Gastrocnemius medialis (tissue), 4 donors: ENCODE measurements at regions not wholly inside any gene's neighbourhood (a gene's known extent, or its start where the extent isn't known, plus 50 kb on each side); places are given as distances from the start of the nearest gene placed in this dataset.

Source experiments
- ATAC-seq, 2 donors: fragments of 150-250 bp; one replicate each; pipeline ENCODE4 v1.9.1; 2016
- DNase-seq, 2 donors: peaks; one replicate each; pipeline ENCODE4 v3.0.0-alpha.2; 2019
- H3K27ac ChIP-seq, 4 donors: fragments of 200-600 bp; sonication (generic); 1 replicate in 1 of 4; 2 replicates in 3 of 4; pipeline ENCODE4 v1.5.1; 2016 to 2018; ENCODE audit warnings: mild to moderate bottlenecking in 2 of 4, moderate library complexity in 1 of 4
- H3K27me3 ChIP-seq, 3 donors: fragments of 200-600 bp; sonication (generic) in 2 of 3; 1 replicate in 1 of 3; 2 replicates in 2 of 3; pipeline versions ENCODE4 v1.5.1 to v1.6.0; 2016 to 2019; ENCODE audit warnings: mild to moderate bottlenecking in 1 of 3, moderate library complexity in 1 of 3
- H3K36me3 ChIP-seq, 2 donors: fragments of 200-600 bp; sonication (generic) in 1 of 2; one replicate each; pipeline ENCODE4 v1.5.1; 2017 to 2018
- H3K4me1 ChIP-seq, 2 donors: fragments of 200-600 bp; sonication (generic) in 1 of 2; one replicate each; pipeline ENCODE4 v1.5.1; 2016 to 2017; ENCODE audit warnings: mild to moderate bottlenecking in 2 of 2
- H3K4me3 ChIP-seq, 4 donors: fragments of 200-600 bp; sonication (generic) in 3 of 4; 1 replicate in 1 of 4; 2 replicates in 3 of 4; pipeline ENCODE4 v1.5.1; 2016 to 2019; ENCODE audit warnings: mild to moderate bottlenecking in 2 of 4
- H3K9me3 ChIP-seq, 3 donors: fragments of 200-600 bp; sonication (generic) in 2 of 3; 1 replicate in 1 of 3; 2 replicates in 2 of 3; pipeline ENCODE4 v1.5.1; 2016 to 2019
- POLR2A ChIP-seq, 2 donors: fragments of 450-650 bp; IDR thresholded peaks; one replicate each; pipeline ENCODE4 v1.6.1; 2017; ENCODE audit warnings: antibody characterized with exemption in 2 of 2, mild to moderate bottlenecking in 2 of 2, moderate library complexity in 2 of 2
- in situ Hi-C, 4 donors: fragments of 200-750 bp; cut with MboI; loops; one replicate each; pipeline versions ENCODE4 v1.15.0 to v1.8.0; 2017; ENCODE audit warnings: low sequenced_read_pairs in 4 of 4
- intact Hi-C: fragments of 100-400 bp; cut with DNase I; formaldehyde crosslinking; loops from one replicate; pipeline ENCODE4 v1.15.1; 2023; ENCODE audit warnings: low total_unique reads
- TF ChIP-seq, protein P1 (sequence below), 5 experiments: fragments of 450-650 bp in 3 of 5; fragments of 200-600 bp in 2 of 5; sonication (generic) in 2 of 5; IDR thresholded peaks in 4 of 5; conservative IDR thresholded peaks in 1 of 5; 1 replicate in 4 of 5; 2 replicates in 1 of 5; pipeline ENCODE4 v1.5.1; 2016 to 2019; ENCODE audit warnings: antibody characterized with exemption in 5 of 5, mild to moderate bottlenecking in 3 of 5, moderate library complexity in 3 of 5

DNA sequence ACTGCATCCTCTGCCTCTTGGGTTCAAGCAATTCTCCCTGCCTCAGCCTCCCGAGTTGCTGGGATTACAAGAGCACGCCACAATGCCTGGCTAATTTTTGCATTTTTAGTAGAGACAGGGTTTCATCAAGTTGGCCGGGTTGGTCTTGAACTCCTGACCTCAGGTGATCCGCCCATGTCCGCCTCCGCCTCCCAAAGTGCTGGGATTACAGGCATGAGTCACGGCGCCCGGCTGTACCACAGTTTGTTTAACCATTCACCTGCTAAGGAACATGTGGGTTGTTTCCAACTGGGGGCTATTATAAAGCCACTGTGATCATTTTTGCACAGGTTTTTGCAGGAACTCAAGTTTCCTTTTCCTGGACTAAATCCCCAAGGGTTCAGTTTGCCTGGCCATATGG lies 123.2 kb upstream of the RAP2B start:
- no peaks in the 10 kb centered on the region for H3K36me3 ChIP-seq
- in situ Hi-C loops, result loop anchor here in 3 of 4 donors (25.0 kb wide), 3 partner anchors 549 to 1224 kb away; no protein-coding TSS in a partner anchor
- H3K4me3 ChIP-seq, result no peak overlapping the region
- H3K4me1 ChIP-seq, result no peaks in the 10 kb centered on the region
- H3K27me3 ChIP-seq, result no peaks in the 10 kb centered on the region
- H3K27ac ChIP-seq, result no peak overlapping the region
- TF ChIP-seq, protein P1, sequence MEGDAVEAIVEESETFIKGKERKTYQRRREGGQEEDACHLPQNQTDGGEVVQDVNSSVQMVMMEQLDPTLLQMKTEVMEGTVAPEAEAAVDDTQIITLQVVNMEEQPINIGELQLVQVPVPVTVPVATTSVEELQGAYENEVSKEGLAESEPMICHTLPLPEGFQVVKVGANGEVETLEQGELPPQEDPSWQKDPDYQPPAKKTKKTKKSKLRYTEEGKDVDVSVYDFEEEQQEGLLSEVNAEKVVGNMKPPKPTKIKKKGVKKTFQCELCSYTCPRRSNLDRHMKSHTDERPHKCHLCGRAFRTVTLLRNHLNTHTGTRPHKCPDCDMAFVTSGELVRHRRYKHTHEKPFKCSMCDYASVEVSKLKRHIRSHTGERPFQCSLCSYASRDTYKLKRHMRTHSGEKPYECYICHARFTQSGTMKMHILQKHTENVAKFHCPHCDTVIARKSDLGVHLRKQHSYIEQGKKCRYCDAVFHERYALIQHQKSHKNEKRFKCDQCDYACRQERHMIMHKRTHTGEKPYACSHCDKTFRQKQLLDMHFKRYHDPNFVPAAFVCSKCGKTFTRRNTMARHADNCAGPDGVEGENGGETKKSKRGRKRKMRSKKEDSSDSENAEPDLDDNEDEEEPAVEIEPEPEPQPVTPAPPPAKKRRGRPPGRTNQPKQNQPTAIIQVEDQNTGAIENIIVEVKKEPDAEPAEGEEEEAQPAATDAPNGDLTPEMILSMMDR (IDR thresholded peaks at IDR 0.05 in 4 of 5, conservative IDR thresholded peaks at IDR 0.05 in 1 of 5), result no peak
- no peak for TF ChIP-seq POLR2A (IDR thresholded peaks at IDR 0.05)
- intact Hi-C loops, result no loop called here
- ATAC-seq, result no peak
- H3K9me3 ChIP-seq, result no peaks in the 10 kb centered on the region
- no peak for DNase-seq

- Histone ChIP-seq H3K27ac (no peak overlapping the region), H3K4me1 (no peaks in the 10 kb centered on the region), H3K9me3 (no peaks in the 10 kb centered on the region), H3K27me3 (no peaks in the 10 kb centered on the region), H3K36me3 (no peaks in the 10 kb centered on the region), H3K4me3 (no peak overlapping the region)
- TF ChIP-seq, protein P1 (IDR thresholded peaks at IDR 0.05 in 4 of 5, conservative IDR thresholded peaks at IDR 0.05 in 1 of 5), result no peak
- no peak for TF ChIP-seq POLR2A (IDR thresholded peaks at IDR 0.05)
- ATAC-seq (no peak), DNase-seq (no peak)
- intact Hi-C loops (loop anchor here (5.0 kb wide), 1 partner anchor 726 kb away; no protein-coding TSS in a partner anchor), in situ Hi-C loops (loop anchor here (5.0 to 25.0 kb wide), 6 partner anchors 546 to 1221 kb away; no protein-coding TSS in a partner anchor)
Measured at GRCh38 chr3:153041181-153041580, 120.8 kb upstream of the RAP2B start.

- Histone ChIP-seq H3K4me1 (no peaks in the 10 kb centered on the region), H3K9me3 (no peaks in the 10 kb centered on the region), H3K27ac (no peak overlapping the region), H3K36me3 (no peaks in the 10 kb centered on the region), H3K4me3 (no peak overlapping the region), H3K27me3 (no peaks in the 10 kb centered on the region)
- ATAC-seq, result no peak
- intact Hi-C loops (loop anchor here (5.0 kb wide), 1 partner anchor 725 kb away; no protein-coding TSS in a partner anchor), in situ Hi-C loops (loop anchor here (5.0 to 25.0 kb wide), 6 partner anchors 545 to 1220 kb away; no protein-coding TSS in a partner anchor)
- no peak for DNase-seq
- TF ChIP-seq, protein P1 (IDR thresholded peaks at IDR 0.05 in 4 of 5, conservative IDR thresholded peaks at IDR 0.05 in 1 of 5), result no peak
- no peak for TF ChIP-seq POLR2A (IDR thresholded peaks at IDR 0.05)
Measured at GRCh38 chr3:153042088-153042487, 119.9 kb upstream of the RAP2B start.

GRCh38 chr3:153043729-153044328 lies 118.2 kb upstream of the RAP2B start:
- Histone ChIP-seq H3K4me3 (no peak overlapping the region), H3K4me1 (no peaks in the 10 kb centered on the region), H3K27ac (no peak overlapping the region), H3K36me3 (no peaks in the 10 kb centered on the region), H3K9me3 (no peaks in the 10 kb centered on the region), H3K27me3 (no peaks in the 10 kb centered on the region)
- in situ Hi-C loops (loop anchor here (5.0 to 25.0 kb wide), 6 partner anchors 543 to 1218 kb away; no protein-coding TSS in a partner anchor), intact Hi-C loops (loop anchor here (5.0 kb wide), 1 partner anchor 723 kb away; no protein-coding TSS in a partner anchor)
- ATAC-seq (no peak), DNase-seq (no peak)
- no peak for TF ChIP-seq POLR2A (IDR thresholded peaks at IDR 0.05)
- TF ChIP-seq, protein P1 (IDR thresholded peaks at IDR 0.05 in 4 of 5, conservative IDR thresholded peaks at IDR 0.05 in 1 of 5), result no peak
